ENCODE measurements at regions not wholly inside any gene's neighbourhood (a gene's known extent, or its start where the extent isn't known, plus 50 kb on each side); places are given as distances from the start of the nearest gene placed in this dataset.
A peak's percentile ranks its signal among the peaks of the same experiment; 100 is the strongest.

GRCh38 chr4:84100071-84100470, 399.0 kb downstream of the NKX6-1 start:
- no peak for DNase-seq

- no peak for DNase-seq
Observed at GRCh38 chr4:84099599-84099998, 399.5 kb downstream of the NKX6-1 start.

DNA sequence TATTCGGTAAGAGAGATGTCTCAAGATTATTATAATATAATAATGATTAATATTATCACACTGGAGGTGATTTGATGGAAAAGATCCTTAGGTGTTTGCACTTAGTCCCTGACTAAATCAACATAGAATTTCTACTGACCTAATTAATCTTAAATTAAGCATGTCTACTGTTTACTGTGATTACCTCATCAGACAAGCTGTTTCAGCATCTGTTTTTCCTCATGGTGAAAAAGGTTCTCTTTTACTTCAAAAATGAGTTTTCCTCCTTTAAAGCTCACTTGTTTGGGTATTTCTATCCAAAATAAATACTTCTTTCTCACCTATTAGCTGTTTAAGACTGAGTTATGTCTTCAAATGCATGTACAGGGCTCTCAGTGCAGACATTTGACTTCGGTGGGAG, 407.8 kb downstream of the NKX6-1 start:
- no peak for DNase-seq

- no peak for DNase-seq
Observed at GRCh38 chr4:84089652-84090437, 409.2 kb downstream of the NKX6-1 start.

GRCh38 chr4:84085986-84086385, 413.1 kb downstream of the NKX6-1 start:
- DNase-seq = no peak

GRCh38 chr4:84070289-84070688, 428.8 kb downstream of the NKX6-1 start:
- DNase-seq = no peak

DNA sequence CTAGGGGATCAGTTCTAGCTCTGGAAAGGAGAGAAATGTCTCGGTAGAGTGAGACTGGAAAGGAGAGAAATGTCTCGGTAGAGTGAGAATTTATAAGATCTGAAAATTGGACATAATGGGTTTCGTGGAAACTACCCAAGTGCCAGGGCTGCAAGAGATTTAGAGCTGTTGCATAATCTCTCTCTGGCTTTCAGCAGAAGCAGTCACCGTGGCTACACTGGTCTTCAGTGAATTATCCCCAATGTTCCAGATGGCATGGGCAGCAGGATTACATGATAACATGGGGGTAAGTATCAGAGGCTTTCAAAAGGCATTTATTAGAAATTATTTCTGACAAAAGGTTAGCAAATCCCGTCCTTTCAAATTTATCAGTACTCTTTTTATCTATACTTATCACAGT, 435.5 kb downstream of the NKX6-1 start:
- DNase-seq = no peak

GRCh38 chr4:84058201-84058600, 440.9 kb downstream of the NKX6-1 start:
- DNase-seq = peak; percentile 11

DNA sequence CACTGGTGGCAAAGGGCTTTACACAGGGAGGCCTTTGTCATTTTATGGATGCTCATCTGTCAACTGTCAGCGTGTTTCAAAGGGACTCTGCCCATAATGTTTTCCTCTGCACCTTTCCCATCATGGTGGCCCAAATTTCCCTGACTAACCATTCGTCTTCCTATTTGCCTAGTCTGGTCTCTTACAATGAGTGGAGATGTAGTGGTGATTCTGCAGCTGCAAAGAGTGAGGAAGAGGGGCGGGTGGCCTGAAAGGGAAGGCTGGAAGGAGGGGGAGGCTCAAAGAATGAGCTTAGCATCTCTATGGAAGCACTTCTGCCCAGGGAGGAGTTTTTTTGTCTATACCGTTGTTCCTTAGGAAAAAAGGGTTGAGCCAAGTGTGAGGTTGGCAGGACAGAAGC, 447.5 kb downstream of the NKX6-1 start:
- no peak for DNase-seq

DNA sequence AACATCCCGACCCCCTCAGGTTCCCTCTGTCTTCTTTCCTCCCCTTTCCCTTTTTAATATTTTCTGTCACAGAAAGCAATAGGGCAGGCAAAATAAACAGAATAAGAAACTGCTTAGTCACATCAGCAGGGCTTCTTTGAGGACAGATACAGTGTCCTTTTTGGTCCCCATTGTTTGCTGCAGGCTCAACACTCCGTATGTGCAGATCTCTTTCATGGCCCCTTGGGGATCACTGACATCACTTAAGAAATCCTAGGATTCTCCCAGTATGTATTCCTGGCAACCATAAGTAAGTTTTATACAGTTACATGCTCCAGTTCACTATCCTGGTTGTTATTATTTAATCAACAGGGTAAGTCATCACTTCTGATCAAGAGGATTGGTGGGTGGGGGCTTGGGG, 448.0 kb downstream of the NKX6-1 start:
- no peak for DNase-seq

DNA sequence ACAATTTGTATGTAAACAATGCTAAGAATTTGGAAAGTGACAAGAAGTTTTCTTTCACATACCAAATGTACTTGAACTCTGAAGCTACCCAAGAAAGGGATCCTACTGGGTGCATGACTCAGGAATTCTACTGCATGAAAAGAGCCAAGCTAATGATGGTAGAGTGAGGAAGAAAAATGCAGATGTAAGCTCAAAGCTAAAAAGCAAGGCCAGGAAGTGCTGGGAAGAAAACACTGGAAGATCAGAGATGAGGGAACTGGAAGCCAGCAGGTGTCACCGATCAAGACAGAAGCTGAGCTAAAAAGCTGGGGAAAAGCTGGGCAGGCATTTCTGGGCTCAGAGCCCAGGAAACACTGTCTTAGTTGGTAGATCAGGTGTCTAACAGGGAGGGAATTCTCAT, 449.1 kb downstream of the NKX6-1 start:
- no peak for DNase-seq

DNA sequence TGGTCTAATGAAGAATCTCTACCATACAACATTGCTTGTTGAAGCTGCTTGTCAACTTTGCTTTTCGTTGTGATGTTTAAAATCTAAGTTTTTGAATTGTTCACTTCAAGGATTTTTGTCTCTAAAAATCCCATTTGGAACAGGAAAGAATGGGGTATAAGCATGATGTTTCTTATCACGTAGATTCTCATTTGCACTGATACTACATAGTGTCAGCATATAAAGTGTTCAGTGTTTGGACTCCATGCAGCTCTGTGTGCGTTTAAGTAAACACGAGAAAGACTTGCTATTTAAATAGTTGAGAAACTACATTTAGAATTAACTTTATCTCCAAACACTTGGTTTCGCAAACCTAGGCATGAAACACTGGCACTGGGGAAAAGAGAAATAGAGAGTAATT, 452.5 kb downstream of the NKX6-1 start:
- no peak for DNase-seq

GRCh38 chr4:84041426-84041825, 457.7 kb downstream of the NKX6-1 start:
- DNase-seq = no peak

GRCh38 chr4:84035568-84035967, 463.5 kb downstream of the NKX6-1 start:
- DNase-seq = no peak

- DNase-seq = no peak
Observed at GRCh38 chr4:84032372-84032771, 466.7 kb downstream of the NKX6-1 start.

- DNase-seq = no peak
Observed at GRCh38 chr4:84031401-84031800, 467.7 kb downstream of the NKX6-1 start.

DNA sequence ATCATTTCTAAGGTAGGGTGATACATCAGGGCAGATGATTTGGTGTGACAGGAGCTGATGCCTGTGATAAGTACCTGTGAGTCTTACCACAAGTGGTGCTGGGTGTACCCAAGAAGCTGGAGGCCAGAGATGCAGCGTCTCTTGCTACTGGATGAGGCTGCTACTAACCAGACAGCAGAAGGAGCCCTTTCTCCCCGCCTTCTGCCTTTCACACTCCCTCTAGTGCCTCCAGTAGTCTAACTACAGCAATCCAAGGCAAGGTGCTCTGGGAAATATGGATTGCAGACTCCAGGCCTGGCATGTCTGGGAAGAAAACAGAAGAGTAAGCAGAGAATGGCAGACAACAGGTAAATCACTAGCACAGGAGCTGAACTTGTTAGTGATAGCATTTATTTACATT, 470.8 kb downstream of the NKX6-1 start:
- no peak for DNase-seq

- no peak for DNase-seq
Observed at GRCh38 chr4:84024405-84024804, 474.7 kb downstream of the NKX6-1 start.

DNA sequence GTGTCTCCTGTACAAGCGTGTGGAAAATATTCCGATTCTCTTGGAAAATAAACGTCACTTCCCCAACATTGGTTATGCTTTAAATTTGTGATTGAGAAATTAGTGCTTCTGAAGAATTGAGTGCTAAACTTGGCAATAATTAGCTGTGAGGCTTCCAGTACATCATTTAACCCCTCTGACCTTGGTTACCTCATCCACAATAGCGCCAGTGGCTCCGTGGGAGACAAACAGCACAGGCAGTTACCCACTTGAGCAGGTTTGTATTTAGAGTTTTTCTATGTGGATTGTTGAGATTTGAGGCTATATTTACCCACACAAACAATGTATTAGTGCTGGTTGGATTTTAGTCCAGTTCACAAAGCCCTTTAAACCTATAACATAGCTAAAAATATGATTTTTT, 476.5 kb downstream of the NKX6-1 start:
- DNase-seq = no peak

DNA sequence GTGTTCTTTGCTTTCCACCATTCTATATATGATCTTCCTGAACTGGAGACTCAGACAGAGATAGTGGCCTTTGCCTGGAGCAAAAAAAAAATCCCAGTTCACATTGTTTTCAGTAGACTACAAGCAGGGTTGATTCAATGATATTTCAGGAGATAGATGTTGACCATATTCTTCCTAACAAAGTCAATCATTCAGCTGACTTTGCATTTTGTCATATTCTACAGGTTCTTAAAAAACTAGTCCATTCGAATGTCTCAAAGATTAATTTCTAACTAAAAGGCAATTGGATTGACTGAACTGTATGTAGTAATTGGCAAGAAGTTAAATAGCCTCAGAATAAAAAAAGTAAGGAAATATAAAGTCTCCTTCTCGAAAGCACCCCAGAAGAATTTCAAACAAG, 479.5 kb downstream of the NKX6-1 start:
- DNase-seq = no peak

DNA sequence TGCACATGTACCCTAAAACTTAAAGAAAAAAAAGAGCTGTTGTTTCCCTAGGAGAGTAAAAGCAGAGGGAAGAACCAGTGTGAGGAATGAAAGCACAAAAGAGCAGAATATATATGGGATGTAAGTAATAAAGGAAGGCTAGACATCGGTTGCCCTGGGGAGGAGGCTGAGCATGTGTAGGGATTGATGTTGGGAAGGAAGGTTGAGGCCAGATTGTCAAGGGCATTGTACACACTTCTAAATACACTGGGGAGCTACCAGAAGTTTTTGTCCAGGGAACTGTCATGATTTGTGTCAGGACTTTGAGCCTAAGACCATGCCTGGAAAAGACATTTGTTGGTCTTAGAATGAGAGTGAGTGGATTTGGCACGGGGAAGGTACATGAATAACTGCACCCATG, 467.1 kb downstream of the GPAT3 start:
- no peak for DNase-seq

DNA sequence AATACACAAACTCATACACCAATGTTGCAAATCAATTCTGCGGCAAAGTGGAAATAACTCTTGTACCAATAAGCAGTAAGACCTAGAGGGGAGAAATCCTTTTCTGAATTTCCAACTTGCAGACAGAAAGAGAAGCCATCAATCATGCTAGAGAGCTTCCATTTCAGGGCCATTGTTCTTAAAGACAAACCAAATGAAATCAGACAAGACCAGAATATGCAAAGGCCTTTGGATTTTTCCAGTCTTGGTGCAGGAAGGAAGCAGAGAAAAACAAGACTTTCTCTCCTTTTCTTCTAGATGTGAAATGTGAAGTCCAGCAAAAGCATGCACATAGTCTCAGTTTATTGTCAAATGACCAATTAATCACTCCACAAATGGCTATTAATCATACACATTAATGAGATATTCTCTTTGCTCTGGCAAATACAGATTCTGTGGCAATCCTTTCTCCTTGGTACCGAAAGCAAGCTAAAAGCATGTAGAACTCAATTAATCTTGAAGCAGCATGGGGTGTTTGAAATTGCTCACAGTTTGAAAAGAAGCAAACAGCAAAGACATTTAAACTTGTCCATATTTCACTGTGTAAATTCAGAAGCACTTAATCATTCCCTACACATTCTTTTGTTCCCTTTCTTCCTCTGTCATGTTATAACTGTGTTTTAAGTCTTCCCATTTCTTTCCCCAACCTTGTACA, 466.1 kb downstream of the GPAT3 start:
- DNase-seq = no peak

GRCh38 chr4:83996254-83996653, 460.3 kb downstream of the GPAT3 start:
- no peak for DNase-seq

DNA sequence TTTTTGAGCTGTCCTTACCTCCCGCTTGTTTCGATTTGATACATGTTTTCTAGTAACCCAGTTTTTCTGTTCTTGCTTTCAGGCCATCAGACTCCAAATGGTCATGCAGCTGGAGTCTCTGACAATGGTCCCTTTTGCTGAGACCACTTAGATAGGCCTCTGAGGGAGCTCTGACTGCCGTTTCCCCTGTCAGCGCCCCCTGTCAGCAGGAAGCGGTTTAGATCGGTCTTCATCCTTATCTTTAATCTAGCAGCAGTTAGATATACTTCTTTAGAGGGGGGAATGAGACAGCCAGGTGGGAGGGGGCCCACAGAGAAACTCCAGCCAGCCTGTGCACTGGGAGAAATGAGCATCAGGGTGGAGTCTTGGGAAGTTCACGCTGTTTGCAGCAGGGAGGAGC, 457.9 kb downstream of the GPAT3 start:
- no peak for DNase-seq

DNA sequence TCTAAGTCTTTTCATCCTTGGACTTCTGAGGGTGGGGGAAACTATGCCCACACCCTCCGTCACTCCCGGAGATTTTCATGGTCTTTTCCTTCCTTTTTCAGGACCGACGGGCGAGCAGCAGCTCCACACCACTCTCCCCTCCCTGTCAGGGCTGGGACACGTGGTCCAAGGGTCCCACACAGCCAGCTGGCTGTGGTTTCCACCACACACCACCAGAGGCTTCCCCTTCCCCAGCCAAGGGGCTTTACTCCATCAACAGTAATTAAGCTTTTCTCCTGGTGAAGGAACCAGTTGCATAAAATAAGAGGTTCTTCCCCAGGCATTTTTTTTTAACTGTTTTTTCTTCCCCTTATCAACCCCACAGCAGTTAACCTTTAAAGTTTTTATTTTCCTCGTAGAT, 453.9 kb downstream of the GPAT3 start:
- no peak for DNase-seq
